Activated naive CD8-positive, alpha-beta T cell (primary cell): ENCODE measurements at regions not wholly inside any gene's neighbourhood (a gene's known extent, or its start where the extent isn't known, plus 50 kb on each side); places are given as distances from the start of the nearest gene placed in this dataset.
"Not testable (repeated sequence)": the region's sequence is repeated elsewhere in the genome, so short reads cannot be mapped to it uniquely, and the experiment has no call there.

Experiments
- H3K27ac Mint-ChIP-seq: one replicate; pipeline ENCODE4 v1.8.0; 2021; ENCODE audit warnings: mixed read lengths
- H3K27me3 Mint-ChIP-seq: one replicate; pipeline ENCODE4 v1.8.0; 2021; ENCODE audit warnings: mixed read lengths
- H3K36me3 Mint-ChIP-seq: one replicate; pipeline ENCODE4 v1.8.0; 2021; ENCODE audit warnings: mixed read lengths
- H3K4me1 Mint-ChIP-seq: one replicate; pipeline ENCODE4 v1.8.0; 2021; ENCODE audit warnings: low read depth, mixed read lengths
- H3K4me3 Mint-ChIP-seq: one replicate; pipeline ENCODE4 v1.8.0; 2021; ENCODE audit warnings: mild to moderate bottlenecking, mixed read lengths
- H3K9me3 Mint-ChIP-seq: one replicate; pipeline ENCODE4 v1.8.0; 2021; ENCODE audit warnings: low read depth, mixed read lengths

GRCh38 chr5:72649449-72649848 is 142.2 kb upstream of the ZNF366 start:
- Mint-ChIP-seq H3K4me3 (no peak overlapping the region), H3K27me3 (no peaks in the 10 kb centered on the region), H3K9me3 (no peaks in the 10 kb centered on the region), H3K36me3 (no peaks in the 10 kb centered on the region), H3K27ac (no peak overlapping the region), H3K4me1 (no peaks in the 10 kb centered on the region)

- no peaks in the 10 kb centered on the region for H3K9me3 Mint-ChIP-seq
- H3K4me1 Mint-ChIP-seq, result no peaks in the 10 kb centered on the region
- no peak overlapping the region for H3K4me3 Mint-ChIP-seq
- H3K36me3 Mint-ChIP-seq, result no peaks in the 10 kb centered on the region
- no peak overlapping the region for H3K27ac Mint-ChIP-seq
- H3K27me3 Mint-ChIP-seq, result no peaks in the 10 kb centered on the region
Measured at GRCh38 chr5:72648480-72648879, 141.3 kb upstream of the ZNF366 start.

GRCh38 chr5:72647806-72648205 is 140.6 kb upstream of the ZNF366 start:
- H3K4me1 Mint-ChIP-seq, result no peaks in the 10 kb centered on the region
- H3K9me3 Mint-ChIP-seq, result no peaks in the 10 kb centered on the region
- no peak overlapping the region for H3K4me3 Mint-ChIP-seq
- no peak overlapping the region for H3K27ac Mint-ChIP-seq
- H3K36me3 Mint-ChIP-seq, result no peaks in the 10 kb centered on the region
- H3K27me3 Mint-ChIP-seq, result no peaks in the 10 kb centered on the region

- Mint-ChIP-seq H3K27me3 (no peaks in the 10 kb centered on the region), H3K27ac (no peak overlapping the region), H3K4me3 (no peak overlapping the region), H3K4me1 (no peaks in the 10 kb centered on the region), H3K36me3 (no peaks in the 10 kb centered on the region), H3K9me3 (no peaks in the 10 kb centered on the region)
Measured at GRCh38 chr5:72646246-72646866, 139.1 kb upstream of the ZNF366 start.

- Mint-ChIP-seq H3K36me3 (no peaks in the 10 kb centered on the region), H3K27ac (no peak overlapping the region), H3K4me3 (no peak overlapping the region), H3K4me1 (no peaks in the 10 kb centered on the region), H3K27me3 (no peaks in the 10 kb centered on the region), H3K9me3 (no peaks in the 10 kb centered on the region)
Measured at GRCh38 chr5:72645064-72645846, 138.0 kb upstream of the ZNF366 start.

- H3K36me3 Mint-ChIP-seq, result no peaks in the 10 kb centered on the region
- H3K4me3 Mint-ChIP-seq, result no peak overlapping the region
- no peaks in the 10 kb centered on the region for H3K27me3 Mint-ChIP-seq
- no peaks in the 10 kb centered on the region for H3K4me1 Mint-ChIP-seq
- no peaks in the 10 kb centered on the region for H3K9me3 Mint-ChIP-seq
- H3K27ac Mint-ChIP-seq, result no peak overlapping the region
Measured at GRCh38 chr5:72644296-72644695, 137.1 kb upstream of the ZNF366 start.

GRCh38 chr5:72641164-72641563 is 134.0 kb upstream of the ZNF366 start:
- Mint-ChIP-seq H3K4me1 (no peaks in the 10 kb centered on the region), H3K27ac (no peak overlapping the region), H3K36me3 (no peaks in the 10 kb centered on the region), H3K4me3 (no peak overlapping the region), H3K27me3 (no peaks in the 10 kb centered on the region), H3K9me3 (no peaks in the 10 kb centered on the region)

GRCh38 chr5:72637058-72637457 is 129.8 kb upstream of the ZNF366 start:
- Mint-ChIP-seq H3K27ac (no peak overlapping the region), H3K9me3 (no peaks in the 10 kb centered on the region), H3K4me1 (no peaks in the 10 kb centered on the region), H3K36me3 (no peaks in the 10 kb centered on the region), H3K4me3 (no peak overlapping the region), H3K27me3 (peaks cover 6% of the 10 kb centered on the region)

- H3K36me3 Mint-ChIP-seq, H3K4me1 Mint-ChIP-seq, H3K4me3 Mint-ChIP-seq, H3K27me3 Mint-ChIP-seq, H3K27ac Mint-ChIP-seq, H3K9me3 Mint-ChIP-seq: not testable (repeated sequence)
Measured at GRCh38 chr5:72636565-72636964, 129.4 kb upstream of the ZNF366 start.

- Mint-ChIP-seq H3K27ac (no peak overlapping the region), H3K27me3 (peaks cover 8% of the 10 kb centered on the region), H3K4me3 (no peak overlapping the region), H3K9me3 (no peaks in the 10 kb centered on the region), H3K4me1 (no peaks in the 10 kb centered on the region), H3K36me3 (no peaks in the 10 kb centered on the region)
Measured at GRCh38 chr5:72634444-72634843, 127.2 kb upstream of the ZNF366 start.

- Mint-ChIP-seq H3K4me3 (no peak overlapping the region), H3K27ac (no peak overlapping the region), H3K36me3 (no peaks in the 10 kb centered on the region), H3K27me3 (peaks cover 8% of the 10 kb centered on the region), H3K4me1 (no peaks in the 10 kb centered on the region), H3K9me3 (no peaks in the 10 kb centered on the region)
Measured at GRCh38 chr5:72633649-72634048, 126.4 kb upstream of the ZNF366 start.

- Mint-ChIP-seq H3K4me1 (no peaks in the 10 kb centered on the region), H3K27me3 (peaks cover 8% of the 10 kb centered on the region), H3K27ac (no peak overlapping the region), H3K36me3 (no peaks in the 10 kb centered on the region), H3K4me3 (no peak overlapping the region), H3K9me3 (no peaks in the 10 kb centered on the region)
Measured at GRCh38 chr5:72633041-72633445, 125.8 kb upstream of the ZNF366 start.

- H3K27ac Mint-ChIP-seq, result no peak overlapping the region
- H3K4me1 Mint-ChIP-seq, result no peaks in the 10 kb centered on the region
- no peak overlapping the region for H3K4me3 Mint-ChIP-seq
- H3K9me3 Mint-ChIP-seq, result no peaks in the 10 kb centered on the region
- peaks cover 8% of the 10 kb centered on the region for H3K27me3 Mint-ChIP-seq
- no peaks in the 10 kb centered on the region for H3K36me3 Mint-ChIP-seq
Measured at GRCh38 chr5:72630721-72631120, 123.5 kb upstream of the ZNF366 start.

GRCh38 chr5:72630081-72630480 is 122.9 kb upstream of the ZNF366 start:
- H3K4me1 Mint-ChIP-seq, result no peaks in the 10 kb centered on the region
- H3K9me3 Mint-ChIP-seq, result no peaks in the 10 kb centered on the region
- H3K27me3 Mint-ChIP-seq, result peaks cover 9% of the 10 kb centered on the region
- no peak overlapping the region for H3K27ac Mint-ChIP-seq
- no peak overlapping the region for H3K4me3 Mint-ChIP-seq
- no peaks in the 10 kb centered on the region for H3K36me3 Mint-ChIP-seq

GRCh38 chr5:72628771-72629371 is 121.7 kb upstream of the ZNF366 start:
- peaks cover 9% of the 10 kb centered on the region for H3K27me3 Mint-ChIP-seq
- no peaks in the 10 kb centered on the region for H3K4me1 Mint-ChIP-seq
- no peaks in the 10 kb centered on the region for H3K36me3 Mint-ChIP-seq
- no peak overlapping the region for H3K27ac Mint-ChIP-seq
- no peaks in the 10 kb centered on the region for H3K9me3 Mint-ChIP-seq
- no peak overlapping the region for H3K4me3 Mint-ChIP-seq
